Stimulated activated CD4-positive, alpha-beta T cell treated with anti-CD3 and anti-CD28 coated beads, Interleukin-2, amount 100 ng/mL, for 24 hours (primary cell): ENCODE measurements at regions not wholly inside any gene's neighbourhood (a gene's known extent, or its start where the extent isn't known, plus 50 kb on each side); places are given as distances from the start of the nearest gene placed in this dataset.

Experiments
- DNase-seq, 2 donors: peaks; one replicate each; pipeline ENCODE4 v3.0.0-alpha.2; 2020

GRCh38 chr20:22430154-22430745, 154.1 kb downstream of the FOXA2 start:
- no peak for DNase-seq

GRCh38 chr20:22429175-22430153, 154.9 kb downstream of the FOXA2 start:
- DNase-seq = no peak

- DNase-seq = no peak
Measured at GRCh38 chr20:22428051-22428450, 156.3 kb downstream of the FOXA2 start.

GRCh38 chr20:22426772-22427171, 157.6 kb downstream of the FOXA2 start:
- DNase-seq = no peak

- DNase-seq = no peak
Measured at GRCh38 chr20:22425344-22426295, 158.8 kb downstream of the FOXA2 start.

- no peak for DNase-seq
Measured at GRCh38 chr20:22423190-22423832, 161.1 kb downstream of the FOXA2 start.

- no peak for DNase-seq
Measured at GRCh38 chr20:22420116-22420598, 164.2 kb downstream of the FOXA2 start.

- no peak for DNase-seq
Measured at GRCh38 chr20:22418738-22419137, 165.6 kb downstream of the FOXA2 start.

GRCh38 chr20:22414305-22414742, 170.0 kb downstream of the FOXA2 start:
- DNase-seq = no peak

GRCh38 chr20:22412977-22413868, 171.1 kb downstream of the FOXA2 start:
- no peak for DNase-seq

GRCh38 chr20:22411627-22412450, 172.5 kb downstream of the FOXA2 start:
- no peak for DNase-seq

GRCh38 chr20:22411286-22411626, 173.1 kb downstream of the FOXA2 start:
- DNase-seq = no peak

- DNase-seq = no peak
Measured at GRCh38 chr20:22410556-22411130, 173.7 kb downstream of the FOXA2 start.

- no peak for DNase-seq
Measured at GRCh38 chr20:22408521-22409402, 175.6 kb downstream of the FOXA2 start.

- DNase-seq = no peak
Measured at GRCh38 chr20:22407237-22408193, 176.9 kb downstream of the FOXA2 start.

- DNase-seq = no peak
Measured at GRCh38 chr20:22404419-22405170, 179.8 kb downstream of the FOXA2 start.
